ENCODE measurements at regions not wholly inside any gene's neighbourhood (a gene's known extent, or its start where the extent isn't known, plus 50 kb on each side); places are given as distances from the start of the nearest gene placed in this dataset.

- no peak for TF ChIP-seq CTCF (IDR thresholded peaks at IDR 0.05)
- no peak for TF ChIP-seq POLR2A (IDR thresholded peaks at IDR 0.05)
- TF ChIP-seq EP300 (IDR thresholded peaks at IDR 0.05), result no peak
These were observed 494.8 kb upstream of the SLITRK1 start for GRCh38 chr13:84377106-84377505.
